Epithelial cell of esophagus (primary cell): ENCODE measurements at regions not wholly inside any gene's neighbourhood (a gene's known extent, or its start where the extent isn't known, plus 50 kb on each side); places are given as distances from the start of the nearest gene placed in this dataset.

Experiments
- DNase-seq: peaks from one replicate; pipeline ENCODE4 v3.0.0; 2010; ENCODE audit warnings: low read depth
- H3K4me3 ChIP-seq: 2 replicates; pipeline ENCODE4 v1.5.1; 2011; ENCODE audit warnings: mild to moderate bottlenecking, low read length, control low read depth
- CTCF ChIP-seq: IDR thresholded peaks from 2 replicates; pipeline ENCODE4 v1.5.1; 2011; ENCODE audit warnings: low read depth, mild to moderate bottlenecking, low read length, control low read depth, inconsistent platforms; ENCODE audit not compliant: insufficient read depth; ENCODE audit errors: missing control alignments

GRCh38 chr7:106987777-106988176, 56.7 kb upstream of the PRKAR2B start:
- no peak overlapping the region for H3K4me3 ChIP-seq
- no peak for TF ChIP-seq CTCF
- DNase-seq: no peak

GRCh38 chr7:106992511-106992910, 52.0 kb upstream of the PRKAR2B start:
- no peak for DNase-seq
- no peak overlapping the region for H3K4me3 ChIP-seq
- TF ChIP-seq CTCF: no peak
